HEK293 (cell line): ENCODE measurements at regions not wholly inside any gene's neighbourhood (a gene's known extent, or its start where the extent isn't known, plus 50 kb on each side); places are given as distances from the start of the nearest gene placed in this dataset.

Source experiments
- CTCF ChIA-PET: fragments of 350-600 bp; formaldehyde crosslinking; extraction: SDS; loops from one replicate; lab custom pipeline; 2021; ENCODE audit warnings: antibody characterized with exemption; lab: Yijun Ruan, JAX
- POLR2A ChIA-PET: fragments of 300-600 bp; formaldehyde crosslinking; extraction: SDS; loops from one replicate; lab custom pipeline; 2020; ENCODE audit warnings: antibody characterized with exemption, inconsistent platforms; lab: Yijun Ruan, JAX
- H3K27ac ChIP-seq: fragments of 200-500 bp; sonication (Bioruptor generic); 2 replicates; pipeline ENCODE4 v1.5.1; 2014; ENCODE audit warnings: low read depth, low read length, control low read depth, inconsistent platforms; ENCODE audit errors: extremely low read depth
- H3K36me3 ChIP-seq, 2 experiments: fragments of 200-500 bp in 1 of 2; sonication (Bioruptor generic) in 1 of 2; 1 replicate in 1 of 2; 2 replicates in 1 of 2; pipeline ENCODE4 v1.5.1; 2014 to 2017; ENCODE audit warnings: inconsistent platforms in 2 of 2, low read length in 2 of 2; ENCODE audit not compliant: control insufficient read depth in 2 of 2, insufficient read depth in 1 of 2
- H3K4me1 ChIP-seq: fragments of 200-500 bp; sonication (Bioruptor generic); 2 replicates; pipeline ENCODE4 v1.5.1; 2014; ENCODE audit warnings: mild to moderate bottlenecking, low read length, inconsistent platforms; ENCODE audit not compliant: control insufficient read depth, insufficient read depth
- H3K4me3 ChIP-seq: 2 replicates; pipeline ENCODE4 v1.5.1; 2011; ENCODE audit warnings: low read depth, mild to moderate bottlenecking, control low read depth, low read length, moderate library complexity
- H3K9me3 ChIP-seq: fragments of 200-500 bp; sonication (Bioruptor generic); 2 replicates; pipeline ENCODE4 v1.5.1; 2014; ENCODE audit warnings: low read depth, low read length, inconsistent platforms; ENCODE audit not compliant: control insufficient read depth, insufficient read depth
- KLF16 ChIP-seq: fragments of 450-650 bp; formaldehyde crosslinking; IDR thresholded peaks from 2 replicates; pipeline ENCODE4 v1.5.1; 2017; ENCODE audit warnings: missing biosample characterization, missing genetic modification characterization
- KLF8 ChIP-seq: fragments of 450-650 bp; formaldehyde crosslinking; IDR thresholded peaks from 2 replicates; pipeline ENCODE4 v1.5.1; 2016; ENCODE audit warnings: missing biosample characterization, missing genetic modification characterization
- MYNN ChIP-seq: fragments of 450-650 bp; formaldehyde crosslinking; IDR thresholded peaks from 2 replicates; pipeline ENCODE4 v1.5.1; 2016; ENCODE audit warnings: missing biosample characterization, missing genetic modification characterization, borderline replicate concordance
- SP3 ChIP-seq: fragments of 450-650 bp; formaldehyde crosslinking; IDR thresholded peaks from 2 replicates; pipeline ENCODE4 v1.5.1; 2016; ENCODE audit warnings: missing biosample characterization, missing genetic modification characterization
- ZBTB6 ChIP-seq: fragments of 450-650 bp; formaldehyde crosslinking; IDR thresholded peaks from 2 replicates; pipeline ENCODE4 v1.5.1; 2017; ENCODE audit warnings: missing biosample characterization, missing genetic modification characterization
- ZNF157 ChIP-seq: fragments of 450-650 bp; formaldehyde crosslinking; IDR thresholded peaks from 2 replicates; pipeline ENCODE4 v1.5.1; 2016; ENCODE audit warnings: missing biosample characterization, missing genetic modification characterization
- ZNF37A ChIP-seq: fragments of 450-650 bp; IDR thresholded peaks from 2 replicates; pipeline ENCODE4 v1.5.1; 2018; ENCODE audit warnings: missing biosample characterization, missing genetic modification characterization
- ZNF433 ChIP-seq: fragments of 450-650 bp; formaldehyde crosslinking; IDR thresholded peaks from 2 replicates; pipeline ENCODE4 v1.5.1; 2016; ENCODE audit warnings: missing biosample characterization, missing genetic modification characterization, low read depth
- ZNF518A ChIP-seq: fragments of 450-650 bp; formaldehyde crosslinking; conservative IDR thresholded peaks from 2 replicates; pipeline ENCODE4 v1.5.1; 2016; ENCODE audit warnings: low read depth, missing biosample characterization, missing genetic modification characterization
- ZNF544 ChIP-seq: fragments of 450-650 bp; formaldehyde crosslinking; IDR thresholded peaks from 2 replicates; pipeline ENCODE4 v1.5.0; 2017; ENCODE audit warnings: missing biosample characterization, missing genetic modification characterization
- ZNF645 ChIP-seq: fragments of 450-650 bp; formaldehyde crosslinking; IDR thresholded peaks from 2 replicates; pipeline ENCODE4; 2016; ENCODE audit warnings: missing biosample characterization, missing genetic modification characterization
- ZNF654 ChIP-seq: fragments of 450-650 bp; formaldehyde crosslinking; IDR thresholded peaks from 2 replicates; pipeline ENCODE4 v1.5.1; 2016; ENCODE audit warnings: low read depth, missing biosample characterization, missing genetic modification characterization
- ZNF830 ChIP-seq: fragments of 450-650 bp; IDR thresholded peaks from 2 replicates; pipeline ENCODE4 v1.5.0; 2018; ENCODE audit warnings: missing biosample characterization, missing genetic modification characterization, low read depth, mild to moderate bottlenecking, moderate library complexity
- ZSCAN16 ChIP-seq: fragments of 450-650 bp; formaldehyde crosslinking; IDR thresholded peaks from 2 replicates; pipeline ENCODE4 v1.5.1; 2016; ENCODE audit warnings: missing biosample characterization, missing genetic modification characterization
- ZSCAN4 ChIP-seq: fragments of 450-650 bp; formaldehyde crosslinking; IDR thresholded peaks from 2 replicates; pipeline ENCODE4 v1.5.1; 2017; ENCODE audit warnings: missing biosample characterization, missing genetic modification characterization
- TF ChIP-seq, protein P1 (sequence below): fragments of 450-650 bp; formaldehyde crosslinking; IDR thresholded peaks from 2 replicates; pipeline ENCODE4 v1.5.1; 2016; ENCODE audit warnings: missing biosample characterization, missing genetic modification characterization
- TF ChIP-seq, protein P2 (sequence below): fragments of 450-650 bp; formaldehyde crosslinking; conservative IDR thresholded peaks from 2 replicates; pipeline ENCODE4 v1.5.1; 2016; ENCODE audit warnings: low read depth, missing biosample characterization, missing genetic modification characterization
- TF ChIP-seq, protein P3 (sequence below): fragments of 450-650 bp; formaldehyde crosslinking; IDR thresholded peaks from 2 replicates; pipeline ENCODE4 v1.5.1; 2016; ENCODE audit warnings: missing biosample characterization, missing genetic modification characterization, borderline replicate concordance

DNA sequence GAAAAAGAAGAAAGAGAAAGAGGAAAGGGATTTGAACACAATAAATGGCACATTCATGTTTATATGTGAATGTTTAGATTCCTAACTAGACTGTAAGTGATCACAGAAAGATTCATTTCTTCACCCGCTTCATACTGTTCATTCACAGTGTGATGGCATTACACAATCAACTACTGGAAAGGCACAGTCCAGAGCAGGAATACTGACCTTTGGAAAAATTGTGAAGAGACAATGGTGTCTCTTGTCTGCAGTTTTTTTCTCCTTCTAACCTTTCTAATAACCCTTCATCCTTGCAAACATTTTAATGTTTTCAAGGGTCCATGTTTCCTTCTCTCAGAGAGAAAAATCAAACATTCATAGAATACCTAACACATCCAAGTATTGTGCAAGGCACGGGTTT, 180.9 kb upstream of the SOX14 start (continued):
- TF ChIP-seq ZNF830 (no peak), ZNF654 (no peak), ZNF433 (tag by site-specific recombination) (no peak), ZSCAN16 (tag by site-specific recombination) (no peak)
- TF ChIP-seq, protein P1, sequence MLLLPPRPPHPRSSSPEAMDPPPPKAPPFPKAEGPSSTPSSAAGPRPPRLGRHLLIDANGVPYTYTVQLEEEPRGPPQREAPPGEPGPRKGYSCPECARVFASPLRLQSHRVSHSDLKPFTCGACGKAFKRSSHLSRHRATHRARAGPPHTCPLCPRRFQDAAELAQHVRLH (tag by site-specific recombination) = no peak
- TF ChIP-seq, protein P2, sequence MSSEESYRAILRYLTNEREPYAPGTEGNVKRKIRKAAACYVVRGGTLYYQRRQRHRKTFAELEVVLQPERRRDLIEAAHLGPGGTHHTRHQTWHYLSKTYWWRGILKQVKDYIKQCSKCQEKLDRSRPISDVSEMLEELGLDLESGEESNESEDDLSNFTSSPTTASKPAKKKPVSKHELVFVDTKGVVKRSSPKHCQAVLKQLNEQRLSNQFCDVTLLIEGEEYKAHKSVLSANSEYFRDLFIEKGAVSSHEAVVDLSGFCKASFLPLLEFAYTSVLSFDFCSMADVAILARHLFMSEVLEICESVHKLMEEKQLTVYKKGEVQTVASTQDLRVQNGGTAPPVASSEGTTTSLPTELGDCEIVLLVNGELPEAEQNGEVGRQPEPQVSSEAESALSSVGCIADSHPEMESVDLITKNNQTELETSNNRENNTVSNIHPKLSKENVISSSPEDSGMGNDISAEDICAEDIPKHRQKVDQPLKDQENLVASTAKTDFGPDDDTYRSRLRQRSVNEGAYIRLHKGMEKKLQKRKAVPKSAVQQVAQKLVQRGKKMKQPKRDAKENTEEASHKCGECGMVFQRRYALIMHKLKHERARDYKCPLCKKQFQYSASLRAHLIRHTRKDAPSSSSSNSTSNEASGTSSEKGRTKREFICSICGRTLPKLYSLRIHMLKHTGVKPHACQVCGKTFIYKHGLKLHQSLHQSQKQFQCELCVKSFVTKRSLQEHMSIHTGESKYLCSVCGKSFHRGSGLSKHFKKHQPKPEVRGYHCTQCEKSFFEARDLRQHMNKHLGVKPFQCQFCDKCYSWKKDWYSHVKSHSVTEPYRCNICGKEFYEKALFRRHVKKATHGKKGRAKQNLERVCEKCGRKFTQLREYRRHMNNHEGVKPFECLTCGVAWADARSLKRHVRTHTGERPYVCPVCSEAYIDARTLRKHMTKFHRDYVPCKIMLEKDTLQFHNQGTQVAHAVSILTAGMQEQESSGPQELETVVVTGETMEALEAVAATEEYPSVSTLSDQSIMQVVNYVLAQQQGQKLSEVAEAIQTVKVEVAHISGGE (tag by site-specific recombination) = no peak

DNA sequence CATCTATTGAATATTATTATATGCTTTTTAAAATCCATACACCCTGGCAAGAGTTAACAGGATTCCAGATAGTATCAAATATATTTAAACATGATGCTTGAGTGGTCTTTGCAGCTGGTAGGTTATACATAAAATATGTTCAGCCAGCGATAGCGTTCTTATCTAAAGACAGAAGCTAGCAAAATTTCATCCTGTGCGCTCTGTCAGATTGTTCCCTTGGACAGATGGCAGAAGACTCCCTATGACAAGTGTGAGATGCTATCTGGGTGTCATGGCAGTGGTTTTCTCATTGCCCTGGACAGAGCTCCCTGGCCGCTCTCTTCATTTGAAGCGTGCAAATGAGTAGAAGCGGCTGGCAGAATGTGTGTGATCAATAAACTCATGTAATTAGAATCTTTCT, 175.2 kb upstream of the SOX14 start:
- POLR2A ChIA-PET = no interaction called here
- TF ChIP-seq ZNF157 (tag by site-specific recombination) = no peak
- TF ChIP-seq KLF16 (tag by site-specific recombination) = no peak
- no peak for TF ChIP-seq ZNF645 (tag by site-specific recombination)
- TF ChIP-seq MYNN (tag by site-specific recombination) = no peak
- no peak for TF ChIP-seq ZSCAN4 (tag by site-specific recombination)
- TF ChIP-seq ZNF518A = no peak
- TF ChIP-seq ZBTB6 (tag by site-specific recombination) = no peak
- TF ChIP-seq SP3 (tag by site-specific recombination) = no peak
- no peak for TF ChIP-seq ZNF544 (tag by site-specific recombination)
- TF ChIP-seq ZNF37A = no peak
- no peak for TF ChIP-seq KLF8 (tag by site-specific recombination)
- TF ChIP-seq, protein P3, sequence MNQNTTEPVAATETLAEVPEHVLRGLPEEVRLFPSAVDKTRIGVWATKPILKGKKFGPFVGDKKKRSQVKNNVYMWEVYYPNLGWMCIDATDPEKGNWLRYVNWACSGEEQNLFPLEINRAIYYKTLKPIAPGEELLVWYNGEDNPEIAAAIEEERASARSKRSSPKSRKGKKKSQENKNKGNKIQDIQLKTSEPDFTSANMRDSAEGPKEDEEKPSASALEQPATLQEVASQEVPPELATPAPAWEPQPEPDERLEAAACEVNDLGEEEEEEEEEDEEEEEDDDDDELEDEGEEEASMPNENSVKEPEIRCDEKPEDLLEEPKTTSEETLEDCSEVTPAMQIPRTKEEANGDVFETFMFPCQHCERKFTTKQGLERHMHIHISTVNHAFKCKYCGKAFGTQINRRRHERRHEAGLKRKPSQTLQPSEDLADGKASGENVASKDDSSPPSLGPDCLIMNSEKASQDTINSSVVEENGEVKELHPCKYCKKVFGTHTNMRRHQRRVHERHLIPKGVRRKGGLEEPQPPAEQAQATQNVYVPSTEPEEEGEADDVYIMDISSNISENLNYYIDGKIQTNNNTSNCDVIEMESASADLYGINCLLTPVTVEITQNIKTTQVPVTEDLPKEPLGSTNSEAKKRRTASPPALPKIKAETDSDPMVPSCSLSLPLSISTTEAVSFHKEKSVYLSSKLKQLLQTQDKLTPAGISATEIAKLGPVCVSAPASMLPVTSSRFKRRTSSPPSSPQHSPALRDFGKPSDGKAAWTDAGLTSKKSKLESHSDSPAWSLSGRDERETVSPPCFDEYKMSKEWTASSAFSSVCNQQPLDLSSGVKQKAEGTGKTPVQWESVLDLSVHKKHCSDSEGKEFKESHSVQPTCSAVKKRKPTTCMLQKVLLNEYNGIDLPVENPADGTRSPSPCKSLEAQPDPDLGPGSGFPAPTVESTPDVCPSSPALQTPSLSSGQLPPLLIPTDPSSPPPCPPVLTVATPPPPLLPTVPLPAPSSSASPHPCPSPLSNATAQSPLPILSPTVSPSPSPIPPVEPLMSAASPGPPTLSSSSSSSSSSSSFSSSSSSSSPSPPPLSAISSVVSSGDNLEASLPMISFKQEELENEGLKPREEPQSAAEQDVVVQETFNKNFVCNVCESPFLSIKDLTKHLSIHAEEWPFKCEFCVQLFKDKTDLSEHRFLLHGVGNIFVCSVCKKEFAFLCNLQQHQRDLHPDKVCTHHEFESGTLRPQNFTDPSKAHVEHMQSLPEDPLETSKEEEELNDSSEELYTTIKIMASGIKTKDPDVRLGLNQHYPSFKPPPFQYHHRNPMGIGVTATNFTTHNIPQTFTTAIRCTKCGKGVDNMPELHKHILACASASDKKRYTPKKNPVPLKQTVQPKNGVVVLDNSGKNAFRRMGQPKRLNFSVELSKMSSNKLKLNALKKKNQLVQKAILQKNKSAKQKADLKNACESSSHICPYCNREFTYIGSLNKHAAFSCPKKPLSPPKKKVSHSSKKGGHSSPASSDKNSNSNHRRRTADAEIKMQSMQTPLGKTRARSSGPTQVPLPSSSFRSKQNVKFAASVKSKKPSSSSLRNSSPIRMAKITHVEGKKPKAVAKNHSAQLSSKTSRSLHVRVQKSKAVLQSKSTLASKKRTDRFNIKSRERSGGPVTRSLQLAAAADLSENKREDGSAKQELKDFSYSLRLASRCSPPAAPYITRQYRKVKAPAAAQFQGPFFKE (tag by site-specific recombination) = no peak
- no peaks in the 10 kb centered on the region for H3K4me1 ChIP-seq
- H3K27ac ChIP-seq = no peak overlapping the region
- H3K4me3 ChIP-seq = no peak overlapping the region
- CTCF ChIA-PET = interaction anchor here (1.1 kb wide), 1 partner anchor 484 kb away, joined by 3 read pairs; no protein-coding TSS in a partner anchor
- no peaks in the 10 kb centered on the region for H3K36me3 ChIP-seq
- no peaks in the 10 kb centered on the region for H3K9me3 ChIP-seq
